GM23248 (cell line): ENCODE measurements at regions not wholly inside any gene's neighbourhood (a gene's known extent, or its start where the extent isn't known, plus 50 kb on each side); places are given as distances from the start of the nearest gene placed in this dataset.

Experiments
- EZH2 ChIP-seq: fragments of 200-600 bp; sonication (generic); IDR thresholded peaks from 2 replicates; pipeline ENCODE4 v1.6.1; 2018; ENCODE audit warnings: antibody characterized with exemption, mild to moderate bottlenecking; ENCODE audit not compliant: insufficient read depth, poor library complexity, severe bottlenecking
- EZH2phosphoT487 ChIP-seq: fragments of 200-600 bp; sonication (generic); IDR thresholded peaks from 2 replicates; pipeline ENCODE4 v1.6.1; 2018; ENCODE audit warnings: antibody characterized with exemption, moderate library complexity, mild to moderate bottlenecking, low read depth; ENCODE audit not compliant: insufficient read depth

DNA sequence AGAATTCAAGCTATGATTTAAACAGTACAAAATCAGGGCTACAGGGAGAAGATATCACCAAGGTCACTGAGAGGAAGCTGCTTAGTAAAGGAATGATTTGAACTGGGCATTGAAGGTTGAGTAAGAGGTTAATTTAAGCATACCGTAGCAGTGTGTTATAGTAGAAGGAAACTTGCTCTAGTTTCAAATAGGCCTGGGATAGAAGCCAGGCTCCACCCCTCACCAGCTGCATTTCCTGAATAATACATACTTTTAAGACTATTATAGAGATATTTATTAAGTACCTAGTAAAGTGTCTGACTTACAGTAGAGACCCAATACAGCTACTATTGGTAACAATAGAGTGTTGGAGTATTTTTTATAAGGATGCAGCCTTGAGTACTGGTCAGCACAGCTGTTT is 118.0 kb upstream of the GLRA2 start:
- TF ChIP-seq EZH2 (no peak), EZH2phosphoT487 (no peak)
